HG02943 (cell line): ENCODE measurements at regions not wholly inside any gene's neighbourhood (a gene's known extent, or its start where the extent isn't known, plus 50 kb on each side); places are given as distances from the start of the nearest gene placed in this dataset.

Source experiments
- ATAC-seq: cut with Tn5 transposase; IDR thresholded peaks from one replicate; pipeline ENCODE4 v1.9.1; 2021; ENCODE audit warnings: mild to moderate bottlenecking, low read depth, moderate library complexity; ENCODE audit not compliant: unreplicated experiment

GRCh38 chr4:24666316-24666715 is 82.0 kb upstream of the DHX15 start:
- ATAC-seq: no peak

GRCh38 chr4:24666816-24667477 is 82.6 kb upstream of the DHX15 start:
- ATAC-seq: no peak

DNA sequence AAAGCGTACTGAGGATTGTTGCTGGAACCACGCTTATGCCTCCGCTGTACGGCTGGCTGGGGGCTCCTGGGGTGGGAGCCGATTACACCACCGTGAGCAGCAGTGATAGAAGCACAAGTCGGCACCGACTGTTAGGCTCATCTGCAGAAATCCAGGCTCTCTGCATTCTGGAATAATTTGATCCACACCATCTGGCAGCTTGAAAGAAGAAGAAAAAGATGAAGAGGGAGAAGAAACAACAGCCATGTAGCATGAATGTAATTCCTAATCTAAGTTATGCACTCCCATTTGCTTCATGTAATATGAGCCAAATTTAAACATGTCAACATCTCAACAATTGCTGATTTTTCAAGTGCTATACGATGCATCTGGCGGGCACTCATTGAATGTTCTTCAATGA is 84.6 kb upstream of the DHX15 start:
- ATAC-seq: no peak

- ATAC-seq: no peak
Measured at GRCh38 chr4:24669751-24670150, 85.4 kb upstream of the DHX15 start.

DNA sequence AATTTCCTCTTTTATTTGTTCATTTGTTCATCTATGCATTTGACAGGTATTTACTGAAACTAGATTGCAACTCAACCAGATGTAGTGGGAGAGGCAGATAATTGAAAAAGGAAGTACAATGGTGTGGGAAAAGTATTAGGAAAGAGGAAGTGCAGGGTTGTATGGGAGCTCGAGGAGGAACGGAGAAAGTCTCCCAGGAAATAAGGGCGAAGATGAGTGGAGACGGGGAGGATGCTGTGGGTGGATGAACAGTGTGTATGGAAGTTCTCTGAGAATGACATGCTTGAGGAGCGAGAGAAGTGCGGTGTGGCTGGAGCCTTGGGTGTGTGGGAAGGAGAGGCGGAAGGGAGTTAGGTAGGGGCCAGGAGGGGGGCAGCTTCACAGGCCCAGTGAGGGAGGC is 87.5 kb upstream of the DHX15 start:
- no peak for ATAC-seq

DNA sequence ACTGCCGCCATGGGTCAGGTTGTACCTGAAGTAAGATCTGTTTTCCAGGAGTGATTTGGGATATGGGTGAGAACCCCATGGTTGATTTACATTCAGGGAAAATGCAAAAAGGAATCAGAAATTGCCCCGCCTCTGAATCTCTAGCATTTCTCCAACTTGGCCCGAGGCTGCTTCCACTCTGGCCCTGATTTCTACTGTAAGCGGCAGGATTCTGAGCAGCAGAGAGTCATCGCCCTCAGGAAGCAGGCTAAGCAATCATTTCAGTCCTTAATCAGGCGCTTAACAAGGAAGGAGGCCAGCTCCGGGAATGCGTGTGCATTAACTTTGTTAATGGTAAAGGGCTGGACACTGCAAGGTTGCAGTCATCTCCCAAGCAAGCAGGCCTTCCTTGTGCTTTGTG is 88.5 kb upstream of the DHX15 start:
- no peak for ATAC-seq

DNA sequence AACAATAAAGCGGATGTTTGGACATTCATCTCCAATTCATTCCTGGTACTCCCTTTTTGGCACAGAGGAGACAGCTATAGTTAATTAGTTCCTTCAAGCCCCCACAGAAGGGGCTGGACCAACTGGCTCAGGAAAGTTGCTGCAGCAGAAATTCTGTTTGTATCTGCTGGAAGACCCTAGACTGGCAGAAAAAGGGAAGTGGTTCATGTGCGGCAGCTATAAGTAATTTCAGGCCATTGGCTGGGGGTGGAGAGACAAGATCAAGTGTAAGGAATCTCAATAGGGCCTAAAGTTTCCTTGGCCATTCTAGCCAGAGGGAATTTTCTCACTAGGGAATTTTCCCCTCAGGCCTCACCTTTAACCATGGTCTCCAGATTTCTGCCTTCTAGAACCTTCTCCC is 89.9 kb upstream of the DHX15 start:
- no peak for ATAC-seq

DNA sequence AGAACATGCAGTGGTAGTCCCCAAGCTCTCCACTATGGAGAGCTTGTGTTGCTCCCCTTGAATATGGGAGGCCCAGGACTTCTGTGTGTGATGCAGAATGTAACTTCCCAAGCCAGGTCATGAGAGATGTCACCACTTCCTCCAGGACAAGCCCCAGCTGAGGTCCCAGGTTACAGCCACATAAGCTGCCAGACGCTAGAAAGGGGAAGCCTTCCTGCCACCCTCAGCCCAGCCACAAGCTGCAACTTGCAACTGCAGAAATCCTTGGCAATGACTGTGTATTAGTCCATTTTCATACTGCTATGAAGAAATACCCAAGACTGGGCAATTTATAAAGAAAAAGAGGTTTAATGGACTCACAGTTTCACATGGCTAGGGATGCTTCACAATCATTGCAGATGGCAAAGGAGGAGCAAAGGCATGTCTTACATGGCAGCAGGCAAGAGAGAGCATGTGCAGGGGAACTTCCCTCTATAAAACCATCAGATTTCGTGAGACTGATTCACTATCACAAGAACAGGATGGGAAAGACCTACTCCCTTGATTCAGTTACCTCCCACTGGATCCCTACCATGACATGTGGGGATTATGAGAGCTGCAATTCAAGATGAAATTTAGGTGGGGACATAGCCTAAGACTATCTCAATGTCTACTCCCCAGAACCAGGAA is 91.5 kb upstream of the DHX15 start:
- no peak for ATAC-seq

DNA sequence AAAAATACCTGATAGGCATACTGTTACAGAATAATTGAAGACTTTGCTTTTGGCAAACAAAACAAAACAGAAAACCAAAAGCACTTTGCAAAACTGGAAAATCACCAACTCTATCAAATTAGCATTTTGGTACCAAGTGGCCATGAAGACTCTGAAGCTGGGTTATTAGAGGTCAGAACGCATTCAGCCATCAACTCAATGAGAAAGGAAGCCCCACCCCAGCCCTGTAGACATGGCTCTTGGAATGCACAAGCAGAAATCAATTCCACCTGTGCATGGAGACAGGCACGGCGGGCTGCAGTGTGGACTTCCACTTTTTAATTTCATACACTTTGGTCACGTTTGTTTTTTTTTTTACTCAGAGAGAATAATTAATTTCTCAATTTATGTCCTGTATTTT is 93.6 kb upstream of the DHX15 start:
- ATAC-seq: no peak

DNA sequence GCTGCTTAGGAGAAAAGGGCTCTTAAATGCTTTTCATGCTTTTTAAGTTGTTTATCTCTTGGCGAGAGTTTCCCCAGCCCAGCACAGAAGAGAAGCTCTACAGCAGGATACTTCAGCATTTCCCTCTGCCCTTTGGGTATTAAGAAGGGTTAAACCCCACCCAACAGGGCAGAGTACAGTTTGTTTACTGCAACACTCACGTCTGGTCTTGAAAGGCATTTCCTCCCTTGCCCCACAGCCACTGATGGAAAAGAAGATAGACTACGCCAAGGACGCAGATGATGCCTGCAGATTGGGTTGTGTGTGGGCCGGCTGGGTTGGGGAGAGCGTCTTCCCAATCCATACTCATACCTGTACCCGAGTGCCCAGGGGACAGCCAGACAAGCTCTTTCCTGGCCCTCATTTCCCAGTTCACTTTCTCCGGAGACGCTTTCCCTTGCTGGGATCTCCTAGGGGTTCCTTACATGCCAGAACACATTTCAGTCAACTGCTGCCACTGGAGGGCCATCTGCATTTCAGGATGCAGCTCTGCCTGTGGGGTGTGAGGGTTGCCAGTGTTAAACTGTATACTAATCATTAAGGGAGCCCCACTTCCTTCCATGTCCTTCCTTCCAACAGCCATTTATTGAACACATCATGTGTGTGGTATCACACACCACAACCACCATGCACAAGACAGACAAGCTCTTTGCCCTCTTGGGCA is 96.5 kb upstream of the DHX15 start:
- no peak for ATAC-seq

GRCh38 chr4:24683116-24683515 is 98.8 kb upstream of the DHX15 start:
- no peak for ATAC-seq

DNA sequence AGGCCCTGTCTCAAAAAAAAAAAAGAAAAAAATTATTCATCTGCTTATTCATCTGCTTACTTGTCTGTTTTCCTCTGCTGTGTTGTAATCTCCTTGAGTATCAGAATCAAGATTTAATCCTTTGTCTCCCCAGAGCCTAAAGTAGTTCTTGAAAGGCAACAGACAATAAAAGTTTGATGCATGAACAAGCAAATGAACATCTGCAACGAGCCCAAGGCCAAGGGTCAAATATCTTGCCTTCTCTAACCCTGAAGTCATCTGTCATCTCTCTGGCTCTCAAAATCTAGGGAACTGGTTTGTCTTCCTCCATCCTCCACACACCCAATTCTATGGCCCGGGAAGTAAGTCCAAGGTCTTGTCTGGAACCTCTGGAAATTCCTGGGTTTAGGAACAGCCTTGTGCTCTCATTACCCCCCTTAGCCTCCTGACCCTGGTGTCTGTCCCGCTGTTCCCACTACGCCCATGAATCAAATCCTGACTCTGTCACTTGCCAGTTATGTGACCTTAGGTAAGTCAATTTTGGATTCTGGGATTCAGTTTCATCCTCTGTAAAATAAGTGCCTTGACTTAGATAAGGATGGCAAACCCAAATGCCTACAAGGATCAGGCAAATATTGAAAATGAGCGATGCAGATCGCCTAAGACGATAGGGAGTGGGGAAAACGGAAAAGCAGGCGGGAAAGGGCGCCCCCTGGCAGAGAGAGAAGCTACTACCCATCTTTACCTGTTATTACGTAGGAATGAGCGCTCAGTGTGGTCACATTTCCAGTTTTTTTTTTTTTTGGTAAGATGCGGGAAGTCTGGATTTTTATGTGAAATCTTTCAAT is 102.7 kb upstream of the DHX15 start:
- ATAC-seq: no peak

DNA sequence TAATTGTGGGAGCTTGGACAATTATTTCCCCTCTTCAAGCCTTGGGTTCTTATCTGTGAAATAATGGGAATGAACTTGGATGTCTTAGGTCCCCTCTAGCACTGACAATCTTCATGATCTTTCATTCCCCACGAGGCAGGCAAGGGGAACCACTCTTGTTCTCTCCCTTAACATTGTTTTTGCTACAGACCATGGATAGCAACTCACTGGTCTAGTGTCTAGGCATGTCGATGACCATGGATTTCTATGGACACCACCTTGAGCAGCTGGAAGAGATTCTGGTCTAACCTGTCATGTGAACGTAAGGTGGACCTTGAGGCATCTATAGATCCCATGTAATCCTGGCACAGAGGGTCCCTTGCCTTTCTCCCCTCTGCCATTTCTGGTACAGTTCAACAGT is 104.1 kb upstream of the DHX15 start:
- no peak for ATAC-seq

- ATAC-seq: no peak
Measured at GRCh38 chr4:24689212-24689611, 104.9 kb upstream of the DHX15 start.

- no peak for ATAC-seq
Measured at GRCh38 chr4:24690436-24690835, 104.9 kb upstream of the SOD3 start.

GRCh38 chr4:24693636-24694035 is 101.7 kb upstream of the SOD3 start:
- ATAC-seq: no peak

DNA sequence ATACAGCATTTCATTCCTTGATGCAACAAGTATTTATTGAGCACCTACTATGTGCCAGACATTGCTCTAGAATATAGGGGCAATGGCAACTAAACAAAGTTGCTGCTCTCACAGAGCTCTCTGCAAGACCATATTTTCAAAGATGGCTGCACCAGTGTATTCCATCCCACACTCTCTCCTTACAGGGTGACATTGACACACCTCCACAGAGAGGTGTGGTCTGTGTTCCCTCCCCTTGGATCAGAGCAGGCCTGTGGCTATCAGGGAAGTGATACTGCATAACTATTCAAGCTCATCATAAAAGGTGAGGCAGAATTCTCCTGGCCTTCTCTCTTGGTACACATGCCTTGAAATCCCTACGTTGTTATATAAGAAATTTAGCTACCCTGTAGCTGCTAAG is 95.3 kb upstream of the SOD3 start:
- ATAC-seq: no peak

GRCh38 chr4:24701683-24702082 is 93.7 kb upstream of the SOD3 start:
- no peak for ATAC-seq

DNA sequence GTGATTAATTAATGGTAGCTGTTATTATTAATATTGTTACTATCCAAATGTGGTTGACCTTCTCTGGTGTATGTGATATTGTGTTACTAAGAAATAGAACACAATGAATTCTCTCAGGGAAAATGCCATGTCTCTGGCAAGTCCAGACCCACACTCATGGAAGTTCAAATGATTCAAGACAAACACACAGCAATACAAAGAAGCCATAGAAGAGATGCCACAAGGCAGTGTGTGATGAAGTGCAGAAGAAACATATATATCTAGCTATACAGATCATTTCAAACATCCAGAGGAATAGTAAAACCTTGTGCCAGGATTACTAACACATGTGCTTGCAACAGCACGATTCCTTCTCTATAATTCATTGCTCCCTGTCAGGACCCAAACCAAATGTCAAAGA is 93.1 kb upstream of the SOD3 start:
- ATAC-seq: no peak

DNA sequence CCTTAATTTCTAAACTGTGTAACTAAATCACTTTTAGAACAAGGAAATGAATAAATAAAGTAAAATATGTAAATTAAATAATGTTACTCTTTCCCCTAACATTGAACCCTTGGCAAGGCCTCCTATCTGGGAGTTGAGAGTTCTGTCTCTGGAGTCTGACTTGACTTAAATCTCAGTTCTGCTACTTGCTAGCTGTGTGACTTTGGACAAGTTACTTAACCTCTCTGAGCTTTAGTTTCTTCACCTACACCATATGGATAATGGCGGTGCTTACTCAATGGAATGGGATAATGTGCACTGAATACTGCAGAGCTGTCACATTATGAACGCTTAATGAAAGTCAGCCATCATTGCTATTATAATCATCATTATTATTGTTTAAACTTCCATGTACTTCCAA is 92.1 kb upstream of the SOD3 start:
- no peak for ATAC-seq

- ATAC-seq: no peak
Measured at GRCh38 chr4:24704149-24704548, 91.2 kb upstream of the SOD3 start.
